ENCODE measurements at regions not wholly inside any gene's neighbourhood (a gene's known extent, or its start where the extent isn't known, plus 50 kb on each side); places are given as distances from the start of the nearest gene placed in this dataset.

- peak overlapping the region; percentile 86 for H3K4me2 ChIP-seq (ENCODE audit: low read length)
- no peaks in the 10 kb centered on the region for H3K9me3 ChIP-seq (ENCODE audit: low read length)
- peaks cover 4% of the 10 kb centered on the region; the same call in 1 of the 2 replicates for H3K4me1 ChIP-seq (ENCODE audit: insufficient read depth, low read length)
- peak; percentile 52 for DNase-seq
- no peaks in the 10 kb centered on the region for H3F3A ChIP-seq (ENCODE audit: low read length, unreplicated experiment)
- no peaks in the 10 kb centered on the region for H3K79me2 ChIP-seq (ENCODE audit: low read length)
- BruUV-seq (replicated peaks), result no TSS peak
- POLR2A ChIA-PET (ENCODE audit: unreplicated experiment), result no interaction called here
- H3K27me3 ChIP-seq (ENCODE audit: low read length), result no peaks in the 10 kb centered on the region
- no peaks in the 10 kb centered on the region for H3K9me2 ChIP-seq (replicated peaks; ENCODE audit: low read length)
- TF ChIP-seq EZH2 (IDR thresholded peaks at IDR 0.05; ENCODE audit: low read length, unreplicated experiment), result no peak
- no peak for TF ChIP-seq CTCF (conservative IDR thresholded peaks at IDR 0.05; ENCODE audit: low read depth, low read length)
- TF ChIP-seq EZH2phosphoT487 (IDR thresholded peaks at IDR 0.05; ENCODE audit: borderline replicate concordance, low read length), result no peak
- peak overlapping the region; percentile 89 for H2AFZ ChIP-seq (ENCODE audit: low read length)
- ATAC-seq, result peak; percentile 88
- H3K27ac ChIP-seq (ENCODE audit: low read length), result no peak overlapping the region
- H4K20me1 ChIP-seq (ENCODE audit: low read length), result no peaks in the 10 kb centered on the region
- H3K36me3 ChIP-seq (ENCODE audit: low read depth, low read length), result no peaks in the 10 kb centered on the region
- H3K9ac ChIP-seq (ENCODE audit: low read length), result no peak overlapping the region
- peak overlapping the region; percentile 62 for H3K4me3 ChIP-seq (ENCODE audit: low read length)
- CTCF ChIA-PET, result interaction anchor here (0.7 kb wide), 1 partner anchor 42 kb away, joined by 4 read pairs; no protein-coding TSS in a partner anchor
- intact Hi-C loops (cut with micrococcal nuclease), result no loop called here
Measured at GRCh38 chr7:101733713-101734475, 83.5 kb upstream of the CUX1 start.

GRCh38 chr7:101736084-101736483 is 81.3 kb upstream of the CUX1 start:
- Histone ChIP-seq H3K27ac (ENCODE audit: low read length) (no peak overlapping the region), H3F3A (ENCODE audit: low read length, unreplicated experiment) (no peaks in the 10 kb centered on the region), H2AFZ (ENCODE audit: low read length) (no peak overlapping the region), H4K20me1 (ENCODE audit: low read length) (no peaks in the 10 kb centered on the region), H3K36me3 (ENCODE audit: low read depth, low read length) (no peaks in the 10 kb centered on the region), H3K4me2 (ENCODE audit: low read length) (no peak overlapping the region), H3K9me3 (ENCODE audit: low read length) (no peaks in the 10 kb centered on the region), H3K9ac (ENCODE audit: low read length) (no peak overlapping the region), H3K27me3 (ENCODE audit: low read length) (no peaks in the 10 kb centered on the region), H3K79me2 (ENCODE audit: low read length) (no peaks in the 10 kb centered on the region), H3K4me1 (ENCODE audit: insufficient read depth, low read length) (peaks cover 16% of the 10 kb centered on the region), H3K4me3 (ENCODE audit: low read length) (no peak overlapping the region), H3K9me2 (replicated peaks; ENCODE audit: low read length) (no peaks in the 10 kb centered on the region)
- POLR2A ChIA-PET (ENCODE audit: unreplicated experiment), result no interaction called here
- no peak for TF ChIP-seq CTCF (conservative IDR thresholded peaks at IDR 0.05; ENCODE audit: low read depth, low read length)
- no peak for TF ChIP-seq EZH2 (IDR thresholded peaks at IDR 0.05; ENCODE audit: low read length, unreplicated experiment)
- TF ChIP-seq EZH2phosphoT487 (IDR thresholded peaks at IDR 0.05; ENCODE audit: borderline replicate concordance, low read length), result no peak
- intact Hi-C loops (cut with micrococcal nuclease), result no loop called here
- CTCF ChIA-PET, result no interaction called here
- ATAC-seq, result no peak
- BruUV-seq (replicated peaks), result no TSS peak
- DNase-seq, result no peak

GRCh38 chr7:101739775-101740398 is 77.5 kb upstream of the CUX1 start:
- BruUV-seq (replicated peaks), result no TSS peak
- Histone ChIP-seq H3K36me3 (ENCODE audit: low read depth, low read length) (no peaks in the 10 kb centered on the region), H3K9me3 (ENCODE audit: low read length) (no peaks in the 10 kb centered on the region), H3K79me2 (ENCODE audit: low read length) (no peaks in the 10 kb centered on the region), H3K4me3 (ENCODE audit: low read length) (no peak overlapping the region), H3K9me2 (replicated peaks; ENCODE audit: low read length) (no peaks in the 10 kb centered on the region), H3K27me3 (ENCODE audit: low read length) (no peaks in the 10 kb centered on the region), H3F3A (ENCODE audit: low read length, unreplicated experiment) (no peaks in the 10 kb centered on the region), H3K9ac (ENCODE audit: low read length) (no peak overlapping the region), H3K4me1 (ENCODE audit: insufficient read depth, low read length) (peaks cover 13% of the 10 kb centered on the region), H3K27ac (ENCODE audit: low read length) (no peak overlapping the region), H3K4me2 (ENCODE audit: low read length) (peak overlapping the region; percentile 41; the same call in 1 of the 2 replicates), H4K20me1 (ENCODE audit: low read length) (no peaks in the 10 kb centered on the region), H2AFZ (ENCODE audit: low read length) (no peak overlapping the region)
- DNase-seq (peak; percentile 54), ATAC-seq (peak; percentile 66)
- intact Hi-C loops (cut with micrococcal nuclease), result no loop called here
- CTCF ChIA-PET, result no interaction called here
- TF ChIP-seq EZH2 (IDR thresholded peaks at IDR 0.05; ENCODE audit: low read length, unreplicated experiment) (no peak), EZH2phosphoT487 (IDR thresholded peaks at IDR 0.05; ENCODE audit: borderline replicate concordance, low read length) (no peak), CTCF (conservative IDR thresholded peaks at IDR 0.05; ENCODE audit: low read depth, low read length) (no peak)
- POLR2A ChIA-PET (ENCODE audit: unreplicated experiment), result no interaction called here
